ENCODE measurements at regions not wholly inside any gene's neighbourhood (a gene's known extent, or its start where the extent isn't known, plus 50 kb on each side); places are given as distances from the start of the nearest gene placed in this dataset.

DNA sequence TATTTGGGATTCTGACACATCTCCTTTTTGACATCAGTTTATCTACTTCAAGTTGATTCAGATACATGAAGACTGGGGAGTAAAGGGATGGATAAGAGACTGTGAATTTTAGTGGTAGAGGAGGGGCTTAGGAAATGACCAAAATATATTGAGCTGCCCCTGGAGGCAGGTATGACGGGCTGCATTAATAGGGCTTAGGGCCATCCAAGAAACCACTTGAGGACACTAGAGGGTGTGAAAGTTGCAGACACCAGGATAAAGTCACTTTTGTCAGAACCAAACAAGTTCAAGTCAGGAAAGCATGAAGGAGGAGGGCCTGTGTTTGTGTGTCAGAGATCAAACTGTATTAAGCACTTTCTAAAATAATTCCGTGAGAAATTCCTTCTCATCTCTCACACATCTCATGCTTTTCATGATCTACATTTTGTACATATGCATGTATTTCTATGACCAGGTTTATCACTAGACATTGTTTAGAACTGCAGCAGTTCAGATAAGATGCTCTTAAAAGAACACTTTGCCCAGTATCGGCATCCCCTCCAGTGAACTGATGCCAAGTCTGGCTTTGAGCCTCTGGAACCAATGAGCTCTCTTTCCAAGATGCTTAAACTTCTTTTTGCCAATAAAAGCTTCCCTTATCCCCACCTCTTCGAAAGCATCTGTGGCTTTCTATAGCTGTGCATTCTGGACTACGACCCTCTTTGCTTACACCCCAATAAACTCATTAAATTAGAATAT, 136.9 kb downstream of the SLC38A1 start:
- Histone ChIP-seq H3K27ac (no peak overlapping the region), H3K4me2 (ENCODE audit: low read length) (no peak overlapping the region), H3K36me3 (ENCODE audit: control insufficient read depth, insufficient read depth, low read length) (no peaks in the 10 kb centered on the region), H3K9me3 (ENCODE audit: control insufficient read depth, low read length) (no peaks in the 10 kb centered on the region), H2AFZ (peak overlapping the region; percentile 36), H3K4me3 (ENCODE audit: low read depth, low read length) (no peak overlapping the region), H3K4me1 (peaks cover 6% of the 10 kb centered on the region), H3K9ac (no peak overlapping the region), H3K79me2 (no peaks in the 10 kb centered on the region), H3K27me3 (ENCODE audit: control insufficient read depth, insufficient read depth, low read length) (no peaks in the 10 kb centered on the region)
- TF ChIP-seq, protein P1, sequence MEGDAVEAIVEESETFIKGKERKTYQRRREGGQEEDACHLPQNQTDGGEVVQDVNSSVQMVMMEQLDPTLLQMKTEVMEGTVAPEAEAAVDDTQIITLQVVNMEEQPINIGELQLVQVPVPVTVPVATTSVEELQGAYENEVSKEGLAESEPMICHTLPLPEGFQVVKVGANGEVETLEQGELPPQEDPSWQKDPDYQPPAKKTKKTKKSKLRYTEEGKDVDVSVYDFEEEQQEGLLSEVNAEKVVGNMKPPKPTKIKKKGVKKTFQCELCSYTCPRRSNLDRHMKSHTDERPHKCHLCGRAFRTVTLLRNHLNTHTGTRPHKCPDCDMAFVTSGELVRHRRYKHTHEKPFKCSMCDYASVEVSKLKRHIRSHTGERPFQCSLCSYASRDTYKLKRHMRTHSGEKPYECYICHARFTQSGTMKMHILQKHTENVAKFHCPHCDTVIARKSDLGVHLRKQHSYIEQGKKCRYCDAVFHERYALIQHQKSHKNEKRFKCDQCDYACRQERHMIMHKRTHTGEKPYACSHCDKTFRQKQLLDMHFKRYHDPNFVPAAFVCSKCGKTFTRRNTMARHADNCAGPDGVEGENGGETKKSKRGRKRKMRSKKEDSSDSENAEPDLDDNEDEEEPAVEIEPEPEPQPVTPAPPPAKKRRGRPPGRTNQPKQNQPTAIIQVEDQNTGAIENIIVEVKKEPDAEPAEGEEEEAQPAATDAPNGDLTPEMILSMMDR (IDR thresholded peaks at IDR 0.05), result peak; percentile 29

DNA sequence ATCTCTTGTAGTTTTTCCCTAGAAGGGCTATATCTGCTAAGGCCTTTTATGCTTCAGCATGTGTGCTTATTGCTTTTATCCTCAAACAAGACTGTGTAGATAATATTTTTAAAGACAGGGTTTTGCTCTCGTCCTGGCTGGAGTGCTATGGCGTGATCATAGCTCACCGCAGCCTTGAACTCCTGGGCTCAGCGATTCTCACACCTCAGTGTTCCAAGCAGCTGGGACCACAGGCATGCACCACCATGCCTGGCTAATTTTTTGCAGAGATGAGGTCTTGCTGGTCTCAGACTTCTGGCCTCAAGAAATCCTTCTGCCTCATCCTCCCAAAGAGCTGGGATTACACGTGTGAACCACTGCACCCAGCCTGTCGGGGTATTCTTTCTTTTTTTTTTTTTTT, 137.3 kb upstream of the SCAF11 start:
- no peak overlapping the region for H3K9ac ChIP-seq
- H3K27ac ChIP-seq, result no peak overlapping the region
- H3K4me1 ChIP-seq, result peaks cover 20% of the 10 kb centered on the region
- no peak overlapping the region for H2AFZ ChIP-seq
- no peak overlapping the region for H3K4me3 ChIP-seq (ENCODE audit: low read depth, low read length)
- no peaks in the 10 kb centered on the region for H3K9me3 ChIP-seq (ENCODE audit: control insufficient read depth, low read length)
- no peaks in the 10 kb centered on the region for H3K27me3 ChIP-seq (ENCODE audit: control insufficient read depth, insufficient read depth, low read length)
- H3K4me2 ChIP-seq (ENCODE audit: low read length), result no peak overlapping the region
- H3K79me2 ChIP-seq, result no peaks in the 10 kb centered on the region
- TF ChIP-seq, protein P1 (IDR thresholded peaks at IDR 0.05), result no peak
- no peaks in the 10 kb centered on the region for H3K36me3 ChIP-seq (ENCODE audit: control insufficient read depth, insufficient read depth, low read length)

DNA sequence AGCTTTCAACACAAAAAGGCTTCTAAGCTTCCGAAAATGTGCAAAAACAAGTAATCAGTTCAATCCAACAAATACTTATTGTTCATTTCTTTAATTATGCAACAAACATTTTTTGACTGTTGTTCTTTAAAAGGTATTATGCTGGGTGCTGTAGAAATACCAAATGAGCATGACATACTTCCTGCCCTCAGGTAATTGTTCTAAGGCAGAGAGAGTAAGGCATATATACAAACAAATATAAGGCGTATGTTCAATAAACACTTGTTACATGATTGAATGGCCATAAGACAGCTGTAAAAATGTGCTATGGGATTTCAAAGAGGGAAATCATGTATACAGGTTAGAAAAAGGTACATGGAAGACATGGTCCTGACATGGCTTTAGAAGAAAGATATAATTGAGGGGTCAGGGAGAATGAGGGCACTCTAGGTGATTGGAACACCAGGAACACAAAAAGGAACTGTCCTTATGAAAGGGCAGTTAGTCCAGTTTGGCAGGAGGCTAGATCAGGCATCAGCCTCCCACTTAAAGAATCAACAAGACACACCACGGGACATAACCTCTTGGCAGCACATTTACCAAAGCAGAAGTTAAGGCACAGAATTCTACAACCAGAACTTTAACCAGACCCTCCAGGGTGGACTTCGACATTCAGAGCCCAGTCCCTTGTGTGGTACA, 135.8 kb upstream of the SCAF11 start:
- H3K4me1 ChIP-seq, result peaks cover 20% of the 10 kb centered on the region
- no peak overlapping the region for H3K4me2 ChIP-seq (ENCODE audit: low read length)
- no peaks in the 10 kb centered on the region for H3K36me3 ChIP-seq (ENCODE audit: control insufficient read depth, insufficient read depth, low read length)
- no peaks in the 10 kb centered on the region for H3K27me3 ChIP-seq (ENCODE audit: control insufficient read depth, insufficient read depth, low read length)
- no peaks in the 10 kb centered on the region for H3K79me2 ChIP-seq
- peak overlapping the region; percentile 83 for H3K27ac ChIP-seq
- no peak overlapping the region for H3K9ac ChIP-seq
- TF ChIP-seq, protein P1 (IDR thresholded peaks at IDR 0.05), result no peak
- no peaks in the 10 kb centered on the region for H3K9me3 ChIP-seq (ENCODE audit: control insufficient read depth, low read length)
- no peak overlapping the region for H3K4me3 ChIP-seq (ENCODE audit: low read depth, low read length)
- H2AFZ ChIP-seq, result peak overlapping the region; percentile 78

DNA sequence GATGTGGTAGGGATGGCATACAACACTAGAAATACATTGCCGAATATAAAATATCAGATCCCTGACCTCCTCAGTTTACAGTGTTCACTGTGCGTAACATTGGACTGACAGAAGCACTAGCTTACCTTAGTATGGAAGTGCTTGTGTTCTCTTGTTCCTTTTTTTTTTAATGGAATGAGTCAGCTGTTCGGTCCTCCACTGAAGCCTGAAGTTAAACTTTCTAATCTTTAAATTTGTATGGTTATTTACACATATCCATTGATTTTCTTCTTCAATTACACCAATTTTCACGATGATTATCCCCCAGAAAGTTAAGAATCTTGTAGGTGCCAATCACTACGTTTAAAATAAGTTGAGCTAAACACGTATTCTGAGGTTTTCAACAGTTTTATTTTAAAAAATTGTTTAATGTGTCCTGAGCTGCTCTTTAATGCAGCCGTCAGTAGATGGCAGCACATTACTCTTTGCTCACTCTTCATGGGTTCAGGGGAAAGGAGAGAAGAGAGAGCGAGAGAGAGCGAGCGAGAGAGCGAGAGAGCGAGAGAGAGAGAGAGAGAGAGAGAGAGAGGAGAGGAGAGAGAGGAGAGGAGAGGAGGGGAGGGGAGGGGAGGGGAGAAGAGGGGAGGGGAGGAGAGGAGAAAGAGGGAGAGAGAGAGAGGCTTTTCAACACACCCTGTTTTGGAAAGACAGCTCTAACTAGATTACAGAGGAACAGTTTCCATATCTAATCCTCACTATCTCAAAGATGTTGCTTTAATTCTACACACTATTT, 134.7 kb upstream of the SCAF11 start:
- Histone ChIP-seq H3K4me1 (peaks cover 20% of the 10 kb centered on the region), H3K9ac (no peak overlapping the region), H3K4me3 (ENCODE audit: low read depth, low read length) (peak overlapping the region; percentile 23), H3K4me2 (ENCODE audit: low read length) (peak overlapping the region; percentile 55), H3K9me3 (ENCODE audit: control insufficient read depth, low read length) (no peaks in the 10 kb centered on the region), H3K27me3 (ENCODE audit: control insufficient read depth, insufficient read depth, low read length) (no peaks in the 10 kb centered on the region), H3K27ac (peak overlapping the region; percentile 83), H2AFZ (peak overlapping the region; percentile 78), H3K79me2 (no peaks in the 10 kb centered on the region), H3K36me3 (ENCODE audit: control insufficient read depth, insufficient read depth, low read length) (no peaks in the 10 kb centered on the region)
- TF ChIP-seq, protein P1 (IDR thresholded peaks at IDR 0.05), result peak; percentile 91

All from parathyroid adenoma (tissue), 2 donors.